Left hindlimb (tissue), 1 donor: ENCODE measurements at regions not wholly inside any gene's neighbourhood (a gene's known extent, or its start where the extent isn't known, plus 50 kb on each side); places are given as distances from the start of the nearest gene placed in this dataset.

ENCODE experiments used
- DNase-seq: peaks from one replicate; pipeline ENCODE4 v3.0.0-alpha.2; 2018

GRCh38 chr2:237012577-237013267 is 73.0 kb upstream of the COPS8 start:
- no peak for DNase-seq

GRCh38 chr2:237016121-237016915 is 69.4 kb upstream of the COPS8 start:
- no peak for DNase-seq

- DNase-seq: no peak
Observed at GRCh38 chr2:237020090-237020489, 65.6 kb upstream of the COPS8 start.

- no peak for DNase-seq
Observed at GRCh38 chr2:237022533-237022932, 63.2 kb upstream of the COPS8 start.

- DNase-seq: no peak
Observed at GRCh38 chr2:237024255-237024654, 61.4 kb upstream of the COPS8 start.

- peak; percentile 41 for DNase-seq
Observed at GRCh38 chr2:237025090-237025865, 60.4 kb upstream of the COPS8 start.

GRCh38 chr2:237026981-237027711 is 58.5 kb upstream of the COPS8 start:
- peak; percentile 77 for DNase-seq

- no peak for DNase-seq
Observed at GRCh38 chr2:237027712-237028029, 58.0 kb upstream of the COPS8 start.

GRCh38 chr2:237030382-237030781 is 55.3 kb upstream of the COPS8 start:
- DNase-seq: no peak

GRCh38 chr2:237033536-237034060 is 52.1 kb upstream of the COPS8 start:
- no peak for DNase-seq

- no peak for DNase-seq
Observed at GRCh38 chr2:237035781-237036475, 49.8 kb upstream of the COPS8 start.
